GM13976 (cell line): ENCODE measurements at regions not wholly inside any gene's neighbourhood (a gene's known extent, or its start where the extent isn't known, plus 50 kb on each side); places are given as distances from the start of the nearest gene placed in this dataset.

Experiments
- DNase-seq: peaks from one replicate; pipeline ENCODE4 v3.0.0; 2012; ENCODE audit warnings: low spot score
- CTCF ChIP-seq: IDR thresholded peaks from 2 replicates; pipeline ENCODE4 v1.5.1; 2012; ENCODE audit warnings: borderline replicate concordance, mild to moderate bottlenecking; ENCODE audit not compliant: insufficient read depth; ENCODE audit errors: extremely low read depth, missing control alignments, control extremely low read depth
- in situ Hi-C: fragments of 300-500 bp; cut with MboI; formaldehyde crosslinking; loops from one replicate; pipeline ENCODE4 v1.12.0; 2022; ENCODE audit warnings: low sequenced_read_pairs, mixed read lengths, inconsistent platforms; ENCODE audit not compliant: unreplicated experiment

- in situ Hi-C loops = no loop called here
- TF ChIP-seq CTCF = no peak
- peak; percentile 72 for DNase-seq
Observed at GRCh38 chr20:63116412-63117106, 99.4 kb downstream of the YTHDF1 start.

- in situ Hi-C loops = no loop called here
- TF ChIP-seq CTCF = no peak
- DNase-seq = no peak
Observed at GRCh38 chr20:63115651-63116411, 100.1 kb downstream of the YTHDF1 start.

- no peak for TF ChIP-seq CTCF
- in situ Hi-C loops = no loop called here
- DNase-seq = no peak
Observed at GRCh38 chr20:63114693-63115311, 101.1 kb downstream of the YTHDF1 start.

- no peak for TF ChIP-seq CTCF
- DNase-seq = no peak
- in situ Hi-C loops = no loop called here
Observed at GRCh38 chr20:63114006-63114692, 101.8 kb downstream of the YTHDF1 start.

GRCh38 chr20:63112491-63113219 is 103.3 kb downstream of the YTHDF1 start:
- DNase-seq = no peak
- in situ Hi-C loops = no loop called here
- TF ChIP-seq CTCF = no peak

- DNase-seq = no peak
- no peak for TF ChIP-seq CTCF
- in situ Hi-C loops = no loop called here
Observed at GRCh38 chr20:63108247-63108646, 101.5 kb upstream of the BHLHE23 start.
